ENCODE measurements at regions not wholly inside any gene's neighbourhood (a gene's known extent, or its start where the extent isn't known, plus 50 kb on each side); places are given as distances from the start of the nearest gene placed in this dataset.
A peak's percentile ranks its signal among the peaks of the same experiment; 100 is the strongest.
"Not testable (repeated sequence)": the region's sequence is repeated elsewhere in the genome, so short reads cannot be mapped to it uniquely, and the experiment has no call there.

- H3K4me3 ChIP-seq (ENCODE audit: low read depth, low read length); H3K27me3 ChIP-seq (ENCODE audit: control insufficient read depth, insufficient read depth, low read length); H3K36me3 ChIP-seq (ENCODE audit: control insufficient read depth, insufficient read depth, low read length); DNase-seq (ENCODE audit: low read depth); FAIRE-seq: not testable (repeated sequence)
These were observed 341.4 kb downstream of the ADGRD1 start for GRCh38 chr12:131295117-131295516.

DNA sequence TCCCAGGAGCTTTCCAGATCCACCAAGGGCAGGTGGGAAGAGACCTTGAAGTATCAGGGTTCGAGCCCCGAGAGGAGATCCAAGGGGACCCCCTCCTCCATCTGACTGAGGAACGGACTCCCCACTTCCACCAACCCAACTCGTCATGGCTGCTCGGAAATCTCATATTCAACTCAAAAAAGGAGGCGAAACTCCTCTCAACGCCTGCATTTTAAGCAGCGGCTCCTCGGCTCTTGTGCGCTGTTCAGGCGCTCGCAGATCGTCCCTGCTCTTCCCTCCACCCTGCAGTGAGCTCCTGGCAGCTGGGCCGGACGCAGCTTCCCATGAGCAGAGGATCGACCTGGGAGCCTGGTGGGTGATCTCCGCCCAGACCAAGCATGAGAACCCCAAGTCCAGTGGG lies 341.9 kb downstream of the ADGRD1 start:
- FAIRE-seq; H3K36me3 ChIP-seq (ENCODE audit: control insufficient read depth, insufficient read depth, low read length); DNase-seq (ENCODE audit: low read depth); H3K27me3 ChIP-seq (ENCODE audit: control insufficient read depth, insufficient read depth, low read length); H3K4me3 ChIP-seq (ENCODE audit: low read depth, low read length): not testable (repeated sequence)

DNA sequence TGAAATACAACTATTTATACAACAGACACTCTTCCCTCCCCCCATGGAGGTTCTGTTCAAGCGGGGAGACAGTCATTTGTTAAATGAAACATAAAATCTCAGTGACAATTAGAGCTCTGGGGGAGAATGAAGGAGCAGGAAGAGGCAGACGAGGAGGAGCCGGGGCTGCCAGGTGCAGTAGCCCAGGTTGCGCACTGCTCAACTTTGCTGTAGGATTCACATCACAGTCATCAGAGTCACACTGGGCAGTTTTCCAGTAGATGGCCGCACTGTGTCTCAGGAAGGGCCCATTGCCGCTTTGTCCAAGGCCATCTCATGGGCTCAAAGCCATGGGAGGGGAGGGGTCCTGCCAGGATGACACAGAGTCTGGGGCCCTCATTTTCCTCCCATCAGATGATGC lies 342.4 kb downstream of the ADGRD1 start:
- not testable (repeated sequence) for H3K4me3 ChIP-seq (ENCODE audit: low read depth, low read length); H3K27me3 ChIP-seq (ENCODE audit: control insufficient read depth, insufficient read depth, low read length); FAIRE-seq; DNase-seq (ENCODE audit: low read depth); H3K36me3 ChIP-seq (ENCODE audit: control insufficient read depth, insufficient read depth, low read length)

DNA sequence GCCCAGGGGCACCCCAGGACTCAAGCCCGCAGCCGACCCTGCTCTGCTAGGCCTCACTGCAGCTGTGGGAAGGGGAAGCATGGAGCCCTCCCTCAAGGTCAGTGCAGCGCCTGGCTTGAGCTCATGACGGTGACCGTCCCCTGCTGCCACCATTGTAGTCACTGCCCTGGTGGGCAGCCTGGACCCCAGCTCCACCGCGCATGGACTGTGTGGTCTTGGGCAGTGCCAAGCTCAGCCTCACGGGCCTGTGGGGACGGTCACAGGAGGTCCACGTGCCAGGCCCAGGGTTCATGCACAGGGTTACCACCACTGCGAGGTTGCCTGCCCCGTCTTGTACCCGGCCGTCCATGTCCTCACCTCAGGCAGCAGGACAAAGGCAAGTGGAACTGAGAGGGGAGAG lies 342.9 kb downstream of the ADGRD1 start:
- not testable (repeated sequence) for H3K36me3 ChIP-seq (ENCODE audit: control insufficient read depth, insufficient read depth, low read length); H3K4me3 ChIP-seq (ENCODE audit: low read depth, low read length); H3K27me3 ChIP-seq (ENCODE audit: control insufficient read depth, insufficient read depth, low read length); DNase-seq (ENCODE audit: low read depth)
- FAIRE-seq = peak; percentile 75

DNA sequence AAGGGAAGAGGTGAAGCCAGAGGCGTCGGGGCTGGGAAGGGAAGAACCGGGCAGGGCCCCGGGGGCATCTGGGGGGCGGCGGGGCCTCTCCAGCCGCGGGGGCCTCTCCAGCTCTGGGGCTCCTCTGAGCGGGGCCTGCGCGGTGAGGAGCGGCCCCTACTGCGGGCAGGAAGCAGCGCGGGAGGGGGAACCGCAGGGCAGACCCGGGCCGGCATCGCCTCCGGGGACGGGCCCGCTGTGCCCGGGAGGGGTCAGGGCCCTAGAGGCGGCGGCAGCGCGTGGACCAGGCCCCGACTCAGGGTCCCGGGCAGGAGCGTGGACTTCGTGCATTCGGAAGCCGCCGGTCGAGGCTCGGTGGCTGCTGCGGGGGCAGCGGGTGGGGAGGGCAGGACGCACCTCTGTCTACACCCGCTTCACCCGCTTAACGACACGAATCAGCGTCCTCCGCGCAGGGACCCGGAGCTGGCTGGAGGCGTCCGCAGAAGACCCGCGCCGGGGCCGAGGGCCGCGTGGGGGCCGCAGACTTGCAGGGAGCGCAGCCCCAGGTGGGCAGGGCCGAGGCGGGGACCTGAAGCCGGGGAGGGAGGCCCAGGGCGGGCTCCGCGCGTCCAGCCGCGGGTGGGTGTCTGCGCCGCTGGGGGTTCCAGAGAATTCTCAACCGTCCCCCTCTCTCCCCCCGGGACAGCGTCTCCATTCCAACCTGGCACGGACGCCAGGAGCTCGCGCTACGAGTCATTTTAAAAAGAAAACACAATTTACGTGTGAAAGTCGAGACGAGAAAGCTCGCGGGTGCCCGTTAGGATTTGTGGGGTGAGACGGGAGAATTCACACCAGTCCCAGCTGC lies 345.0 kb downstream of the ADGRD1 start:
- not testable (repeated sequence) for H3K36me3 ChIP-seq (ENCODE audit: control insufficient read depth, insufficient read depth, low read length); DNase-seq (ENCODE audit: low read depth); H3K27me3 ChIP-seq (ENCODE audit: control insufficient read depth, insufficient read depth, low read length); FAIRE-seq; H3K4me3 ChIP-seq (ENCODE audit: low read depth, low read length)

DNA sequence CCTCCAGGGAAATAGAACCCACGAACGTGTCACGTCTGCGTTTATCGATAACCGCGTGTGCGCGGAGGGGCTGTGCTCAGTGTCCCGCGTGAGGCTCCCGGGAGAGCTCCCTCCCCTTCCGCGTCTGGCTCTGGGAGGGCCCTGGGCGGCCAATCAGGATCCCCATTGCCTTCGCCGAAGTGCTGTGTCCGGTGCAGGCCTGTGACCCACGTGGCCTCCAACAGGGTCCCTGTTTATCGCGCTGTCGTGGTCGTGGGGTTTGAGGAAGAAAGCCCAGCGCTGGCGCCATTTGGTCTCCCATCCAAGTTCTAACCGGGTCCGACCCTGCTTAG lies 345.6 kb downstream of the ADGRD1 start:
- DNase-seq (ENCODE audit: low read depth); H3K27me3 ChIP-seq (ENCODE audit: control insufficient read depth, insufficient read depth, low read length); H3K4me3 ChIP-seq (ENCODE audit: low read depth, low read length); H3K36me3 ChIP-seq (ENCODE audit: control insufficient read depth, insufficient read depth, low read length): not testable (repeated sequence)
- peak; percentile 72 for FAIRE-seq

DNA sequence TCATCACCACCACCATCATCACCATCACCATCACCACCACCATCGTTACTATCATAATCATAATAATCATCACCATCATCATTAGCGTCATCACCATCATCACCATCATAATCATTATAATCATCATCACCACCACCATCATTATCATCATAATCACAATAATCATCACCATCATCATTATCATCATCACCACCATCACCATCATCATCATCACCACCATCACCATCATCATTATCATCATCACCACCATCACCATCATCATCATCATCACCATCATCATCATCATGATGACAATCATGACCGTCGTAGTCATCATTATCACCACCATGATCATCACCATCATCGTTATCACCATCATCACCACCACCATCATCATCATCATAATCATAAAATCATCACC lies 349.9 kb downstream of the ADGRD1 start:
- not testable (repeated sequence) for H3K36me3 ChIP-seq (ENCODE audit: control insufficient read depth, insufficient read depth, low read length); H3K27me3 ChIP-seq (ENCODE audit: control insufficient read depth, insufficient read depth, low read length); DNase-seq (ENCODE audit: low read depth); FAIRE-seq; H3K4me3 ChIP-seq (ENCODE audit: low read depth, low read length)

DNA sequence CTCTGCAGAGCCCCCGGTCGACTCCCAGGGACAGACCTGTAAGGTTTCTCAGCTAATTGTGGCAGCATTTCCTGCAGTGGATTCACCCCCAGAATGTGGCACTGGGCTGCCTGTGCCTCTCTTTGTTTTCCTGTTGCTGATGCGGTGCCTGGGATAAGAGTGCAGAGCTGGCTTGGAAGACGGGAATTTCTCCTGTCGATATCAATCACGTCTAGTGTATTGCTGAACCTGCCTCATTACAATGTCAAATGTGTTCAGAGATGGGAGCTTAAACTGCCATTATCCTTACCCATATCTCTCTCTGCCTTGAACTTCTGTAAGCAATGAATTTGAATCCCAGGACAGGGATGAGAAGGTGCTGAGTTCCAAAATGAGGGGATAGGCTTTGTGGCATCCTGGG lies 350.9 kb downstream of the ADGRD1 start:
- DNase-seq (ENCODE audit: low read depth); H3K36me3 ChIP-seq (ENCODE audit: control insufficient read depth, insufficient read depth, low read length); H3K4me3 ChIP-seq (ENCODE audit: low read depth, low read length); H3K27me3 ChIP-seq (ENCODE audit: control insufficient read depth, insufficient read depth, low read length); FAIRE-seq: not testable (repeated sequence)

- H3K27me3 ChIP-seq (ENCODE audit: control insufficient read depth, insufficient read depth, low read length) = no peaks in the 10 kb centered on the region
- FAIRE-seq (no peak), DNase-seq (ENCODE audit: low read depth) (no peak)
- H3K36me3 ChIP-seq (ENCODE audit: control insufficient read depth, insufficient read depth, low read length) = no peaks in the 10 kb centered on the region
- H3K4me3 ChIP-seq (ENCODE audit: low read depth, low read length) = no peak overlapping the region
- no peak for TF ChIP-seq CTCF (IDR thresholded peaks at IDR 0.05; ENCODE audit: insufficient read depth, low read length, severe bottlenecking)
These were observed 356.0 kb downstream of the ADGRD1 start for GRCh38 chr12:131309700-131310099.

GRCh38 chr12:131310227-131310969 lies 356.7 kb downstream of the ADGRD1 start:
- not testable (repeated sequence) for DNase-seq (ENCODE audit: low read depth)

GRCh38 chr12:131311279-131311722 lies 357.6 kb downstream of the ADGRD1 start:
- H3K36me3 ChIP-seq (ENCODE audit: control insufficient read depth, insufficient read depth, low read length); H3K4me3 ChIP-seq (ENCODE audit: low read depth, low read length); DNase-seq (ENCODE audit: low read depth); H3K27me3 ChIP-seq (ENCODE audit: control insufficient read depth, insufficient read depth, low read length); FAIRE-seq: not testable (repeated sequence)

More at GRCh38 chr12:131310227-131310969, 356.7 kb downstream of the ADGRD1 start:
- not testable (repeated sequence) for H3K36me3 ChIP-seq (ENCODE audit: control insufficient read depth, insufficient read depth, low read length); H3K27me3 ChIP-seq (ENCODE audit: control insufficient read depth, insufficient read depth, low read length); H3K4me3 ChIP-seq (ENCODE audit: low read depth, low read length); FAIRE-seq
